ENCODE measurements at regions not wholly inside any gene's neighbourhood (a gene's known extent, or its start where the extent isn't known, plus 50 kb on each side); places are given as distances from the start of the nearest gene placed in this dataset.

DNA sequence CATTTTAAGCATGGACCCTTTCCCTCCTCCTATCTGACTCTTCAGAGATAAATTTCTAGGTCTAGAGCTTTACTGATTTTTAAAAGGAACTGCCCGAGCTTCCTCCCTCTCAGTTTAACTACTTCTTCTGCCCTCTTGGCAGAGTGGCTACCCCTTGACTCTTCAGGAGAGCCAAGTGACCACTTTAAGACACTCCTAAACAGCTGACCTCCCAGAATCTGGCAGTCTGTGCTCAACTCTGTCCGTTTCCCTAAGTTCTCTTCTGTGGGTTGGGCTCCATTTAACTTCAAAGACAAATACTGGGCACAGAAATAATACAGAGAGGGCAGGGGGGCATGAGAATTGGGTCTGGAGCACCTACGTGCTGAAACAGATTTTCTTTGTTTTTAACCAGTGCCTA, 196.3 kb upstream of the FOXD3 start:
- no peak for TF ChIP-seq EP300 (IDR thresholded peaks at IDR 0.05)
- TF ChIP-seq, protein P1, sequence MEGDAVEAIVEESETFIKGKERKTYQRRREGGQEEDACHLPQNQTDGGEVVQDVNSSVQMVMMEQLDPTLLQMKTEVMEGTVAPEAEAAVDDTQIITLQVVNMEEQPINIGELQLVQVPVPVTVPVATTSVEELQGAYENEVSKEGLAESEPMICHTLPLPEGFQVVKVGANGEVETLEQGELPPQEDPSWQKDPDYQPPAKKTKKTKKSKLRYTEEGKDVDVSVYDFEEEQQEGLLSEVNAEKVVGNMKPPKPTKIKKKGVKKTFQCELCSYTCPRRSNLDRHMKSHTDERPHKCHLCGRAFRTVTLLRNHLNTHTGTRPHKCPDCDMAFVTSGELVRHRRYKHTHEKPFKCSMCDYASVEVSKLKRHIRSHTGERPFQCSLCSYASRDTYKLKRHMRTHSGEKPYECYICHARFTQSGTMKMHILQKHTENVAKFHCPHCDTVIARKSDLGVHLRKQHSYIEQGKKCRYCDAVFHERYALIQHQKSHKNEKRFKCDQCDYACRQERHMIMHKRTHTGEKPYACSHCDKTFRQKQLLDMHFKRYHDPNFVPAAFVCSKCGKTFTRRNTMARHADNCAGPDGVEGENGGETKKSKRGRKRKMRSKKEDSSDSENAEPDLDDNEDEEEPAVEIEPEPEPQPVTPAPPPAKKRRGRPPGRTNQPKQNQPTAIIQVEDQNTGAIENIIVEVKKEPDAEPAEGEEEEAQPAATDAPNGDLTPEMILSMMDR (IDR thresholded peaks at IDR 0.05) = no peak
- no peak for TF ChIP-seq POLR2AphosphoS5 (IDR thresholded peaks at IDR 0.05)

All from suprapubic skin (tissue), 4 donors.